SH-SY5Y (cell line): ENCODE measurements at regions not wholly inside any gene's neighbourhood (a gene's known extent, or its start where the extent isn't known, plus 50 kb on each side); places are given as distances from the start of the nearest gene placed in this dataset.

Source experiments
- GATA2 ChIP-seq: IDR thresholded peaks from 2 replicates; pipeline ENCODE4 v1.6.1; 2011; ENCODE audit warnings: mild to moderate bottlenecking, low read depth, low read length
- GATA3 ChIP-seq: IDR thresholded peaks from 2 replicates; pipeline ENCODE4 v1.6.1; 2011; ENCODE audit warnings: low read depth, mild to moderate bottlenecking, low read length, moderate library complexity

DNA sequence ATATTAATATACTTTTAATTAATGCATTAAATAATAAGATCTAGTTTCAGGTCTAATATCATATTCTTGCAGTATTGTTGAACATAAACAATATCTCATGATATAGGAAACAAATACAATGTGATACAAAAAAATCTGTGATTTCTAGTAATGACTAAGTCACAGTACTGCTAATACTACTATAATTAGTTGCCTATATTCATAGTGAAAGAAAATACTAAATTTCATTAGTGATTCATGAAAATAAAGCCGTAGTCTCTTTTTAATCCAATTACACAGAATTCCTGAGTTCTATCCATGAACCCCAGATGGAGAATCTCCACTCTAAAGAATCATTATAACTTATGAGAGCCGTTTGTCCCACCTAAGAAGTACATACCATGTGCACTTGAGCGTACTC, 266.3 kb upstream of the ACVR2A start:
- no peak for TF ChIP-seq GATA3
- no peak for TF ChIP-seq GATA2

DNA sequence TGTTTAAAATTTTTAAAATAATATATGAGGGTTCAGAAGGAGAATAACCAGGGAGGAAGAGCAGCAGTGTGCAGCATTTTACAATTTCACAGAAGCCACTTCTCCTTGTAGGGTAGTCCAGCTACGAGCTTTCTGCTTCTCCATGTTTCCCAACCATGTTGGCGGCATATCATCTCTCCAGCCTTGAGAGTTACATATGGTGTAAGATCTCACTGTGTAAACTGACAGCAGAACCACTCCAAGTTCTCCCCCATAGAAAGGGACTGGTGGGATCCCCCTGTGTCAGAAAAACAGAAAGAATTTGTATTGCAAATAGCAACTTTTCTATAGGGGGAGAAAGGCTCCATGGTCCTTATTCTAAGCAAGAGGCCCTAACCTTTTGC, 266.8 kb upstream of the ACVR2A start:
- no peak for TF ChIP-seq GATA2
- no peak for TF ChIP-seq GATA3

DNA sequence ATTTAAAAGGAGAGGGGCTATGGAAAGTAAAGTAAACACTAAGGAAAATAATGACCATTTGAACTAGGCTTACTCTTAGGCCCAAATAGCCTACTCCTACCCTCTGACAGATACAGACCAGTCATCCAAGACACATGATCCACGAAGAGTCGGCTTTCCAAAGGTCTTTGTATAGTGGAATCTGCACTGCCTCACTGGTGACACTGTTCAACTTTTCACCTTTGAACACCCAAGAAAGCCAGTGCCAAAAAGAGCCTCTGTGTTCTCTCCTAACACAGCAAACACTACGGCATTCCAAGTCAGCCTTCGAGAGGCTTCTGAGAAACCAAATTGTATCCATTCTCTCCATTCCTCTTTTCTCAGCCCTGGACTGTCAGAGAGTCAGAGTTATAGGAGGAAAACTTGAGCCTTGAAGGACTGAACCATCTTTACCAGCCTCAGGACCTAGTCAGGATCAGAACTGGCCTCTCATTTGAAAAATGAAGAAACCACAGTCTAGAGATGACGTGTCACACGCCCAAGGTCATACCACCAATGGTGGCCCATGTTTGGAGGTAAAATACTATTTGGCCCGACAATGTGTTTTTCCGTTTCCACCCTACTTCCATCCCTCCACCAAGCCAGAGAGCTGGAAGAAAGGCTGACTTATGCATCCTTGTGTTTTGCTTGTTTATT, 267.4 kb upstream of the ACVR2A start:
- TF ChIP-seq GATA3 = no peak
- no peak for TF ChIP-seq GATA2

DNA sequence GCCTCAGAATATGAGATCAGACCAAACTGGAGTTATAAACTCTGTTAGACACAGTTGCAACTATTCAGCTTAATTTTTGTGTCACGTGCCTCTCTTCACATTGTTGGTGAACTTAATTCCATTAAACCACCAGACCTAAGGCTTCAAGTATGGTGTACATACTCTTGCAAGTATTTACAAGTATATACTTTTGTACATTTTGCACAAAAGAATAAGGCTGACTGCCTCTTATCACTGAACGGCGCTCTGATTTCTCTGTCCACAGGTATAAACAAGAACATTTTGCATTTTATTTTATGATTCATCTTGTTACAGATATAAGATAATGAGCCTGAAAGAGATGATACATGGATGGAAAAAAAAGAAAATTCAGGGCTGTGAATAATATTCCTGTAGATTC, 269.7 kb upstream of the ACVR2A start:
- TF ChIP-seq GATA3 (no peak), GATA2 (no peak)

DNA sequence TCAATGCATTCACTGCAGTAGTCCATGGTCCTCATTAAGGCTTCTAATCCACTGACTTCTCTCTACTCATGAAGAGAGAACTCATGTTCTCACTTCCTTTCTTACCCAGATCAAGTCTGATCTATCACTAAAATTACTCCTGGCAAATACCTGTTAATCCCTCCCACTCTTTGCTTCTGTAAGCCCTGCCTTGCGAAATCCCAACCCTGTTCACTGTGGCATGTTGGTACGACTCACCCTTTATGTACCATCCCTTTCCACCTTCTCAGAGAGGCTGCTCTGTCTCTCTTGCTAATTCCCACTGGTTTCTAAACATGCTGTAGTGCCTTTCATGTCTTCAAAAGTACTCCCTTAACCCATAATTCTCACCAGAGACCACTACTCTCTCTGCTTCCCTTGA, 272.2 kb upstream of the ACVR2A start:
- TF ChIP-seq GATA2 = no peak
- TF ChIP-seq GATA3 = no peak

GRCh38 chr2:147569426-147569825, 275.4 kb upstream of the ACVR2A start:
- no peak for TF ChIP-seq GATA3
- no peak for TF ChIP-seq GATA2

GRCh38 chr2:147568109-147568508, 276.7 kb upstream of the ACVR2A start:
- TF ChIP-seq GATA3 (no peak), GATA2 (no peak)

- TF ChIP-seq GATA3 (no peak), GATA2 (no peak)
These were observed 277.7 kb upstream of the ACVR2A start for GRCh38 chr2:147567136-147567535.

GRCh38 chr2:147560810-147561535, 283.9 kb upstream of the ACVR2A start:
- TF ChIP-seq GATA3 = no peak
- TF ChIP-seq GATA2 = no peak

- no peak for TF ChIP-seq GATA2
- no peak for TF ChIP-seq GATA3
These were observed 285.6 kb upstream of the ACVR2A start for GRCh38 chr2:147559070-147559725.

DNA sequence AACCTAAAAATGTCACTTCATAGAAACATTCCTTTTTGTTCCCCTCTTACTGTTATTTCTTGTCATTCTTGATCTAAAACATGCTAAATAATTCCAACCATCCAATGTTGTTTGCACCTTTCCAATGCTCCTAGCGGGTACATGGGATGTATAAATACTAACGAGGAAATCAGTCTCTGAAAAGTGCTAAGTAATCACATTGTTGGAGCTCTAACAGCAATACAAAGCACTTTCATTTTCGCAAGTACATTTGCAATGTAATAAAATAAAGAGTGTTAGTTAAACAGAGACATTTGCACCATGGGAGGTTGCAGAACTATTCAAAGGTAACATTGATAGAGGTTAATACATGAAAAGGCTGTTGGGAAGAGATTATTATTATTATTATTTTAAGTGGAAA, 286.2 kb upstream of the ACVR2A start:
- no peak for TF ChIP-seq GATA2
- no peak for TF ChIP-seq GATA3

GRCh38 chr2:147554521-147555107, 290.2 kb upstream of the ACVR2A start:
- TF ChIP-seq GATA3 (no peak), GATA2 (no peak)

- TF ChIP-seq GATA3 (no peak), GATA2 (no peak)
These were observed 291.0 kb upstream of the ACVR2A start for GRCh38 chr2:147553775-147554271.

DNA sequence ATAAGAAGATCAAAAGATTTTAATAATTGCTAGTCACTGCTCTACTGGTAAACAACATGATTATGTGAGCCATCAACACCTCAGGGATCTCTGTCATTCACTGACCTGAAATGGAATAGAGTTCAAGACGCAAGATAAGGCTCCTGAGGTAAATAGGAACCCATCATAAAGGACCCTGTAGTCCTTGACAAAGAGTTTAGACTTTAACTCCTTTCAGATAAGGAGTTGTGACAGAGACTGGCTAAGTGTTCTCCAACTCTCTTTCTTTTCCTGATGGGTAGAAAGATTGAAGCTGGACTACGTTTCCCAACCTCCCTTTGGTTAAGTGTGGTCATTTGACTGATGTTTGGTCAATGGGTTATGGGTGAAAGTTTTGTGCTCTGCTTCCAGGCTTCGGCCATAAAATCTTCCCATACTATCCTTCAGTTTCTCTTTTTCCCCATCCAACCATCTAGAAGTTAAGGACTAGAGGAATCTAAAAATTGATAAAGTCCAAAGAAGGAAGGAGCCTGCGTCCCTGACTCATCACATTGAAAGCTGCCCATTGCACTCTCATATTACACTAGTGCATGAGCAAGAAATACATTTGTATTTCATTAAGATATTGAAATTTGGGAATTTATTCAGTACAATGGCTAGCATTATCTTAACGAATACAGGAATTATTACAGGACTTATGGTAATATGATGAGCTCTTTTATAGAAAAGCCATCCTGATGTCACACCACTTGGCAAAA, 293.7 kb upstream of the ACVR2A start:
- no peak for TF ChIP-seq GATA3
- TF ChIP-seq GATA2 = no peak

- no peak for TF ChIP-seq GATA2
- no peak for TF ChIP-seq GATA3
These were observed 295.8 kb upstream of the ACVR2A start for GRCh38 chr2:147549054-147549453.

DNA sequence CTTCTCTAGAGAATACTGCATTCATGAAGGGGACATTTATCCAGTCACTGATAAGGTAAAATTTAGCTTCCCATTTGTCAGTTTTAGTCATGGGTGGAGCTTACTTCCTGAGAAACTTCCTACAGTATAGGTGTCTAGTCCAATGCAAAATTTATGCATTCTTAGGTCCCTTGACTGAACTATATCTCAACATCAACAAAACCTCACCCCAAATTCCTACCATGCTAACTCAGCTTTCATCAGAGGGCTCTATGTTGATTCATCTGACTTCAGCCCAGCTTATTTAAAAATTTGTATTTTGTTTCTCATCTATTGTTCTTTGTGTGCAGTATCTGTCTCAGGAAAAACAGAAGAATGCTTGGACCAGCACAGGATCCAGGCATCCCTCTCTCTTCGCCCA, 296.4 kb upstream of the ACVR2A start:
- TF ChIP-seq GATA2 (no peak), GATA3 (no peak)
